HG03457 (cell line): ENCODE measurements at regions not wholly inside any gene's neighbourhood (a gene's known extent, or its start where the extent isn't known, plus 50 kb on each side); places are given as distances from the start of the nearest gene placed in this dataset.
"Not testable (repeated sequence)": the region's sequence is repeated elsewhere in the genome, so short reads cannot be mapped to it uniquely, and the experiment has no call there.

ENCODE experiments used
- ATAC-seq: cut with Tn5 transposase; IDR thresholded peaks from one replicate; pipeline ENCODE4 v1.9.1; 2021; ENCODE audit warnings: moderate number of reproducible peaks; ENCODE audit not compliant: unreplicated experiment

- ATAC-seq = not testable (repeated sequence)
Measured at GRCh38 chr14:105675905-105676670, 149.7 kb downstream of the TMEM121 start.

- not testable (repeated sequence) for ATAC-seq
Measured at GRCh38 chr14:105678057-105678456, 151.7 kb downstream of the TMEM121 start.

DNA sequence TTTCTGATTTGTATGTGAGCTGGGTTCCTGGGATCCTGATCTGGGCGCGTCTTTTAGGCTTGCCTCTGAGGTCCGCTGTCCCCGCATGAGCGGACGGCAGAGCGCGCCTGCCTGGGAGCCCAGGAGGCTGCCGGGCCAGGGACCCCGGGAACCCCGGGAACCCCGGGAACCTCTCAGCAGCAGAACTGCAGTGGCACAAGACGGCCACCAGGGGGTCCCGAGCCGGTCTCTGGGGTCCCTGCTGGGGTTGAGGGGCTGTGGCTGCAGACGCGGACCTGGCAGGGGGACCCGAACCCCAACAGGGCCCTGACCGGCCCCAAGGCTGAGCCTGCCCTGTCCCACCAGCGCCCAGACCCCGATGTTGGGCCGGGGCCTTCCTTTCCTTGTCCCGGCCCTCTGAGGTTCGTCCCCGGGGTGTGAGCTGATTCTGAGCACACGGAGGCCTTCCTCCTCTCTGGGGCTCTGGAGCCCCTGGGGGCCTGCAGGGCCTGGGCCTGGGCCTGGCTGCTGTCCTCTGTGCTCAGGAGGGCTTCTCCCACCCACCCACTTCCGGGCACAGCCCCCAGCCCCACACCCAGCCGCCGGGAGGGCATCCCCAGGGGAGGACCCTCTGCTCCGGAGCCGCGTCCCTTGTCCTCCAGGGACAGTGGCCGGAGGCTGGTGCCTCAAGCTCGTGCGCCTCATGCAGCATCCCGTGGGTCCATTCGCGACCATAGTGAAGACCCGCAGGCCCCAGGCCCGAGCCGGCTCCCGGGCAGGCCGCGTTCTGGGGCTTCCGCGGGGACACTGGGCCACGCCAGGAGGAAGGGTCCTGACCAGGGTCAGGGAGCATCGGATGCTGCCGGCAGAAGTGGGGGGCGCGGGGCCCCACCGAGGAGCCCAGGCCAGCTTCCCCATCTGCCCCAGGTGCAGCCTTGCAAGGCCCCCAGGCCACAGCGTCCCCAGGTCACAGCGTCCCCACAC, 152.9 kb downstream of the TMEM121 start:
- ATAC-seq = not testable (repeated sequence)

GRCh38 chr14:105679959-105680735, 153.8 kb downstream of the TMEM121 start:
- peak; percentile 31 for ATAC-seq

DNA sequence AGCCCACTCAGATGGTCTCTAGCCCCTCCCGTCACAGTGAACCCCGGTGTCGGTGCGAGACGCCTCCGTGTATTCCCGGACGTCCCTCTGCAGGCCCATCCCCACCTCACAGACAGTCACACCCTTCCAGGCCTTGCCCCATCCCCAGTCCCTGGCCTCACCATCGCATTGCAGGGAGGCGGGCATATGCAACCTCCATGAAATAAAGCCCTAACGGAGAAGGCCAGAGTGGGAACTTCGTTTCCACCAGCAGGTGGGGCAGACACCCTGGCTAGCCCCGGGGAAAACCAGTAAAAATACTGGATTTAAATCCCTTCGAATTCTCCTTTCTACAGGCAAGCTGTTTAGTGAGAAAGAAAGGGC, 154.3 kb downstream of the TMEM121 start:
- peak; percentile 28 for ATAC-seq

DNA sequence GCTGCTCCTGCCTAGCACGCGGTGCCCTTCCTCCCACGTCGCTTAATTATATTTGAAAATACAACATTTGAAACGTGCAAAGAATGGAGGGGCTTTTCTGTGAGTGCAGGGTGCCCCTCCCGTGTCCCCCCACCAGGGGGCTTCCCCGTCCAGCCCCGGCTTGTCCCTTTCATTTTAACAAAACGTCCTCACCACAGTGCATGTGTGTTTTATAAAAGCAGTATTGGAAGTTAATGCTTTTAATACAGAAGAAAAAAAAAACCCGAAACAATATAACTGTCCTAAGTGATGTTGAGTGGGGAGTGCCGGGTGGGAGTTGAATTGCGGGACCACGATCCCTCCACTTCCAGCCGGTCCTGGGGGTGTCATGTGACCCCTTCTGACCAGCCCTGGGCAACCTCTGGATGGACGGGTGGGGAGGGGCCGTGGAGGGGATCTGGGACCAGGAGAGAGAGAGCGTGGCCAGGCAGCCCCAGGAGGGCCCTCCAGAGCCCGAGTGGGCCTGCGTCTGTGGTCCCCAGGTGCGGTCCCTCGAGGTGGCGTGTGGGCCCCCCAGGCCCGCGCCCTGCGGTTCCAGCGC, 155.3 kb downstream of the TMEM121 start:
- not testable (repeated sequence) for ATAC-seq

DNA sequence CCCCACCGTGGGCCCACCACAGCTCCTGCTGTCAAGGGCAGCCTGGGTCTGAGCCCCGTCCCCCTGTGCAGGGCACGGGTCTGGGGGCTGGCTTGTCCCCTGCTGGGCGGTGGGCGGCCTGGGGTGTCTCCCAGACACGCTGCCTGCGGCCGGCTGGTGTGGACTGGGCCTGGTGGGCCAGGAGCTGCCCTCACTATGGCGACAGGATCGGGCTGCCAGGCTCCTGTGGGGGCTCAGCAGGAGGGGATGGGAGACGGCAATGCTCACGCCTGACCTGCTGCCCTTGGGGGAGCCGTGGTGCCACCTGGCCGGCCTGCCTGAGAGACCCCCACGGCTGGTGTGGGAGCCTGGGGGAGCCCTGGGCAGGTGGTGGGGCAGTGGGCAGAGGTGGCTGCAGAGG, 156.1 kb downstream of the TMEM121 start:
- not testable (repeated sequence) for ATAC-seq

GRCh38 chr14:105682956-105683570, 156.7 kb downstream of the TMEM121 start:
- ATAC-seq = no peak

- not testable (repeated sequence) for ATAC-seq
Measured at GRCh38 chr14:105684056-105684455, 157.7 kb downstream of the TMEM121 start.

DNA sequence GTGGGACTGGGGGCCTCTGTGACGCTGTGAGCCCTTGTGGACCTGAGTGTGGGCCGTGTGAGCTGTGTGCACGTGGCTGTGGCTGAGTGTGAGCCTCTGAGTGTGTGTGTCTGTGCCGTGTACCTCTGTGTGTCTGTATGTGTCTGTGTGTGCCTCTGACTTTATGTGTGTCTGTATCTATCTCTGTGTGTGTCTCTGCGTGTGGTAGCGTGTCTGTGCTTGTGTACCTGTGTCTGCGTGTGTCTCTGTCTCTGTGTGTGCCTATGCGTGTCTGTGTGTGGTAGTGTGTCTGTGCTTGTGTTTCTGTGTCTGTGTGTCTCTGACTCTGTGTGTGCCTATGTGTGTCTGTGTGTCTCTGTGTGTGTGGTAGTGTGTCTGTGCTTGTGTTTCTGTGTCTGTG, 158.2 kb downstream of the TMEM121 start:
- not testable (repeated sequence) for ATAC-seq

- ATAC-seq = no peak
Measured at GRCh38 chr14:105685003-105685402, 158.6 kb downstream of the TMEM121 start.

GRCh38 chr14:105685605-105686004, 159.2 kb downstream of the TMEM121 start:
- not testable (repeated sequence) for ATAC-seq

DNA sequence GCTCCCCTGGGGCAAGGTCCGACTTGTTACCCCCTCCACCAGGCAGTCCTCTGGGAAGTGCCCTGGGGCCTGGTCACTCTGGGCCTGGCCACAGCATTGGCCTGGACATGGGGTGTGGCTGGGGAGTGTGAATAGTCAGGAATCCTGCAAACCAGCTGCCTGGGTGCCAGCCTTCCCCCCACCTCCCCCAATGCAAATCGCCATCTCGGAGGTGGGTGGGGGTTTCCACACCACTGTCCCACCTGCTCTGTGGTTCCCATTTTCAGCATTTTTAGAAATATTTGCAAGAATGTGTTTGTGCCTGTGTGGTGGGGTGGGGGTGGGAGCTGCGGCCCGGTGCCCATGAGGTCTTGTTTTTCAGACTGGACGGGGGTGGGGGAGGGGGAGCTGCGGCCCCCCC, 159.7 kb downstream of the TMEM121 start:
- not testable (repeated sequence) for ATAC-seq

GRCh38 chr14:105686462-105687170, 160.2 kb downstream of the TMEM121 start:
- not testable (repeated sequence) for ATAC-seq

DNA sequence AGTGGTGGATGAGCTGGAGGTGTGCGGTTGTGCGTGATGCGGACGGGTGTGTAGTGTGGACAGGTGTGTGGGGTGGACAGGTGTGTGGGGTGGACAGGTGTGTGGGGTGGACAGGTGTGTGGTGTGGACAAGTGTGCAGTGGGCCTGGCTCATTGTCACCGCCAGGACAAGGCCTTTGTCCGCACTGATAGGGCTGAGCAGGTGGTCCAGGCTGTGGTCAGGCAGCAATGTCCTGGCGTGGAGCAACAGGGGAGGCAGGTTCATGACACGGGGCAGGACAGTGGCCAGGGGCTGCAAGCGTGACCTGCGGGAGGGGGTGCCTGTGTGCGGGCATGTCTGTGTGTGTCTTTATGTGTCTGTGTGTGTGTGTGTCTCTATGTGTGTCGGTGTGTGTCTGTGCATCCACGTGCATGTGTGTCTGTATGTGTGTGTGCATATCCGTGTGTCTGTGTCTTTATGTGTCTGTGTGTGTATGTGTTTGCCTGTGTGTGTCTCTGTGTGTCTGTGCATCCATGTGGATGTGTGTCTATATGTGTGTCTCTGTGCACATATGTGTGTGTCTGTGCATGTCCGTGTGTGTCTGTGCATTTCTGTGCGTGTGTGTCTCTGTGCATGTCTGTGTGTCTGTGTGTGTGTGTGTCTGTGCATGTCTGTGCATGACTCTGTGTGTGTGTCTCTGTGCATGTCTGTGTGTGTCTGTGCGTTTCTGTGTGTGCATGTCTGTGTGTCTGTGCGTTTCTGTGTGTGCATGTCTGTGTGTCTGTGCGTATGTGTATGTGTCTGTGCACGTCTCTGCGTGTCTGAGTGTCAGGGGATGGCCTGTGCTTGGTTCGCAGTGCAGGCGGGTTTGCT, 161.0 kb downstream of the TMEM121 start:
- not testable (repeated sequence) for ATAC-seq

DNA sequence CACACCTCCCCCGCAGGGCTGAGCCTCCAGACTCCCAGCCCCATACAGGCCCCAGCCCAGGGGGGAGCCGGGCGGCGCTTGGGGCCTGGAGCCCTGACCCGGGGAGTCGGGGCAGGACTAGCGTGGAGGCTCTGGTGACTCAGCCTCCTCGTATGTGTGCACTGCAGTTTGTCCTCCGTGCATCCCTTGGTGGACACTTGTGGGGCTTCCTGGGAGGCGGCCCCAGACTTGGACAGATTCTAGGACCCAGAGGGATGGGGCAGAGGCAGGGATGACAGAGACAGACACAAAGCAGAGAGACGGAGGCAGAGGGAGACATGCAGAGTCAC, 161.6 kb downstream of the TMEM121 start:
- not testable (repeated sequence) for ATAC-seq

DNA sequence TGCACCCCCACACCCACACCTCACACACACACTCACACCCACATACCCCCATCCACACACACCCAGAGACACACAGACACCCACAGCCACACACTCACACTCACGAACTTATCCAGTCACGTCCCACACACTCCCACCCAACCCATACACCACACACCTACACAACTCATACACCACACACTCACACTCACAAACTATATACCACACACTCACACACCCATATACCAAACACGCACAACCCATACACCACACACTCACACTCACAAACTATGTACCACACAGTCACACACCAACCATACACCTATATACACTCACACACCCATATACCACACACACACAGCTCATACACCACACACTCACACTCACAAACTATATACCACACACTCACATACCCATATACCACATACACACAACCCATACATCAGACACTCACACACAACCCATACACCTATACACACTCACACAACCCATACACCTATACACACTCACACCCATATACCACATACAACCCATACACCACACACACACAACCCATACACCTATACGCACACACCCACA, 162.4 kb downstream of the TMEM121 start:
- ATAC-seq = not testable (repeated sequence)

- ATAC-seq = no peak
Measured at GRCh38 chr14:105689722-105690121, 163.3 kb downstream of the TMEM121 start.
